ENCODE measurements at regions not wholly inside any gene's neighbourhood (a gene's known extent, or its start where the extent isn't known, plus 50 kb on each side); places are given as distances from the start of the nearest gene placed in this dataset.

DNA sequence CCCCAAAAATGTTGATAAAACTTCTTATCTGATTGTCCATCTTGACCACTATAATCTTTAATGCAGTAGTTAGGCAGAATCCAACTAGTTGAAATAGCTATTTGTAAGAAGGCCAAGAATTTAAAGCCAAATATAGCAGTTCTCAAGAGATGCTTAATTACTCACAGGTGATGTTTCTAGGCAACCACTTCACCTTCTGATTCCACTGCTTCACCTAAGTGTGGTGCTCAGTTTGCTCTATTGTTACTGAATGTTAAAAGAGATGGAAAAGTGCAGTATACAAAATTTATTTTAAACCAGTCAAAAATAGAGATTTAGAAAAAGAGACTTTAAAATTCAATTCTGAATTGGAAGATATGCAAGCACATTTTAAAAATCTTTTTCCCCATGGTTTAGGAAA, 539.4 kb downstream of the ZNF804A start:
- ATAC-seq: no peak
- TF ChIP-seq RARB (CRISPR knock-in tag; IDR thresholded peaks at IDR 0.05) (no peak), ZNF70 (CRISPR knock-in tag; IDR thresholded peaks at IDR 0.05) (no peak), ZNF8 (CRISPR knock-in tag; IDR thresholded peaks at IDR 0.05) (no peak), CSDC2 (CRISPR knock-in tag; IDR thresholded peaks at IDR 0.05) (no peak), GLIS3 (CRISPR knock-in tag; IDR thresholded peaks at IDR 0.05) (no peak), ARNTL (CRISPR knock-in tag; IDR thresholded peaks at IDR 0.05; ENCODE audit: borderline replicate concordance, low read depth) (no peak), ZFP30 (CRISPR knock-in tag; IDR thresholded peaks at IDR 0.05) (no peak), ZNF565 (CRISPR knock-in tag; conservative IDR thresholded peaks at IDR 0.05; ENCODE audit: low read depth) (no peak), ISL1 (CRISPR knock-in tag; IDR thresholded peaks at IDR 0.05) (no peak), TCF4 (CRISPR knock-in tag; IDR thresholded peaks at IDR 0.05; ENCODE audit: borderline replicate concordance) (no peak), PPARA (CRISPR knock-in tag; IDR thresholded peaks at IDR 0.05; ENCODE audit: borderline replicate concordance) (no peak)
- TF ChIP-seq, protein P1, sequence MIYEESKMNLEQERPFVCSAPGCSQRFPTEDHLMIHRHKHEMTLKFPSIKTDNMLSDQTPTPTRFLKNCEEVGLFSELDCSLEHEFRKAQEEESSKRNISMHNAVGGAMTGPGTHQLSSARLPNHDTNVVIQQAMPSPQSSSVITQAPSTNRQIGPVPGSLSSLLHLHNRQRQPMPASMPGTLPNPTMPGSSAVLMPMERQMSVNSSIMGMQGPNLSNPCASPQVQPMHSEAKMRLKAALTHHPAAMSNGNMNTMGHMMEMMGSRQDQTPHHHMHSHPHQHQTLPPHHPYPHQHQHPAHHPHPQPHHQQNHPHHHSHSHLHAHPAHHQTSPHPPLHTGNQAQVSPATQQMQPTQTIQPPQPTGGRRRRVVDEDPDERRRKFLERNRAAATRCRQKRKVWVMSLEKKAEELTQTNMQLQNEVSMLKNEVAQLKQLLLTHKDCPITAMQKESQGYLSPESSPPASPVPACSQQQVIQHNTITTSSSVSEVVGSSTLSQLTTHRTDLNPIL (CRISPR knock-in tag; IDR thresholded peaks at IDR 0.05; ENCODE audit: low read depth): no peak
- TF ChIP-seq, protein P2, sequence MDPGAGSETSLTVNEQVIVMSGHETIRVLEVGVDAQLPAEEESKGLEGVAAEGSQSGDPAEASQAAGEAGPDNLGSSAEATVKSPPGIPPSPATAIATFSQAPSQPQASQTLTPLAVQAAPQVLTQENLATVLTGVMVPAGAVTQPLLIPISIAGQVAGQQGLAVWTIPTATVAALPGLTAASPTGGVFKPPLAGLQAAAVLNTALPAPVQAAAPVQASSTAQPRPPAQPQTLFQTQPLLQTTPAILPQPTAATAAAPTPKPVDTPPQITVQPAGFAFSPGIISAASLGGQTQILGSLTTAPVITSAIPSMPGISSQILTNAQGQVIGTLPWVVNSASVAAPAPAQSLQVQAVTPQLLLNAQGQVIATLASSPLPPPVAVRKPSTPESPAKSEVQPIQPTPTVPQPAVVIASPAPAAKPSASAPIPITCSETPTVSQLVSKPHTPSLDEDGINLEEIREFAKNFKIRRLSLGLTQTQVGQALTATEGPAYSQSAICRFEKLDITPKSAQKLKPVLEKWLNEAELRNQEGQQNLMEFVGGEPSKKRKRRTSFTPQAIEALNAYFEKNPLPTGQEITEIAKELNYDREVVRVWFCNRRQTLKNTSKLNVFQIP (CRISPR knock-in tag; IDR thresholded peaks at IDR 0.05; ENCODE audit: borderline replicate concordance, low read depth): no peak
- TF ChIP-seq, protein P3, sequence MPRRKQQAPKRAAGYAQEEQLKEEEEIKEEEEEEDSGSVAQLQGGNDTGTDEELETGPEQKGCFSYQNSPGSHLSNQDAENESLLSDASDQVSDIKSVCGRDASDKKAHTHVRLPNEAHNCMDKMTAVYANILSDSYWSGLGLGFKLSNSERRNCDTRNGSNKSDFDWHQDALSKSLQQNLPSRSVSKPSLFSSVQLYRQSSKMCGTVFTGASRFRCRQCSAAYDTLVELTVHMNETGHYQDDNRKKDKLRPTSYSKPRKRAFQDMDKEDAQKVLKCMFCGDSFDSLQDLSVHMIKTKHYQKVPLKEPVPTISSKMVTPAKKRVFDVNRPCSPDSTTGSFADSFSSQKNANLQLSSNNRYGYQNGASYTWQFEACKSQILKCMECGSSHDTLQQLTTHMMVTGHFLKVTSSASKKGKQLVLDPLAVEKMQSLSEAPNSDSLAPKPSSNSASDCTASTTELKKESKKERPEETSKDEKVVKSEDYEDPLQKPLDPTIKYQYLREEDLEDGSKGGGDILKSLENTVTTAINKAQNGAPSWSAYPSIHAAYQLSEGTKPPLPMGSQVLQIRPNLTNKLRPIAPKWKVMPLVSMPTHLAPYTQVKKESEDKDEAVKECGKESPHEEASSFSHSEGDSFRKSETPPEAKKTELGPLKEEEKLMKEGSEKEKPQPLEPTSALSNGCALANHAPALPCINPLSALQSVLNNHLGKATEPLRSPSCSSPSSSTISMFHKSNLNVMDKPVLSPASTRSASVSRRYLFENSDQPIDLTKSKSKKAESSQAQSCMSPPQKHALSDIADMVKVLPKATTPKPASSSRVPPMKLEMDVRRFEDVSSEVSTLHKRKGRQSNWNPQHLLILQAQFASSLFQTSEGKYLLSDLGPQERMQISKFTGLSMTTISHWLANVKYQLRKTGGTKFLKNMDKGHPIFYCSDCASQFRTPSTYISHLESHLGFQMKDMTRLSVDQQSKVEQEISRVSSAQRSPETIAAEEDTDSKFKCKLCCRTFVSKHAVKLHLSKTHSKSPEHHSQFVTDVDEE (CRISPR knock-in tag; IDR thresholded peaks at IDR 0.05): no peak
- TF ChIP-seq, protein P4, sequence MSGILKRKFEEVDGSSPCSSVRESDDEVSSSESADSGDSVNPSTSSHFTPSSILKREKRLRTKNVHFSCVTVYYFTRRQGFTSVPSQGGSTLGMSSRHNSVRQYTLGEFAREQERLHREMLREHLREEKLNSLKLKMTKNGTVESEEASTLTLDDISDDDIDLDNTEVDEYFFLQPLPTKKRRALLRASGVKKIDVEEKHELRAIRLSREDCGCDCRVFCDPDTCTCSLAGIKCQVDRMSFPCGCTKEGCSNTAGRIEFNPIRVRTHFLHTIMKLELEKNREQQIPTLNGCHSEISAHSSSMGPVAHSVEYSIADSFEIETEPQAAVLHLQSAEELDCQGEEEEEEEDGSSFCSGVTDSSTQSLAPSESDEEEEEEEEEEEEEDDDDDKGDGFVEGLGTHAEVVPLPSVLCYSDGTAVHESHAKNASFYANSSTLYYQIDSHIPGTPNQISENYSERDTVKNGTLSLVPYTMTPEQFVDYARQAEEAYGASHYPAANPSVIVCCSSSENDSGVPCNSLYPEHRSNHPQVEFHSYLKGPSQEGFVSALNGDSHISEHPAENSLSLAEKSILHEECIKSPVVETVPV (CRISPR knock-in tag; IDR thresholded peaks at IDR 0.05): no peak

DNA sequence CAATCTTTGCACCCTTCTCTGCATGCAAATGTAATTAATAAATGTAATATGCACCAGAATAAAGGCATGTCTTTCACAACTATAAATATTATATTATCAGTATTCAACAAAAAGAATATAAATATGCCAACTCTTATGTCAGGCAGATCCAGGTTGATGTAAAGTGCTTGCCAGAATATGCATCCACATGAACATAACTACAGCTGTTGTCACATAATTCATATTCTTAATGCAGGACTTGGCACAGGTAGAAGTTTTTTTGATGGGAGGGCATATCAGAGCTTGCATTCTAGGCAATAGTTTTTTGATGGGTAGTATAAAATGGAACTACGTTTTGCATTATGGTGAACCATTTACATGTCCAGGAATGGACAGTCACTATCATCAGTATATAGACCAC, 544.3 kb downstream of the ZNF804A start:
- TF ChIP-seq, protein P3 (CRISPR knock-in tag; IDR thresholded peaks at IDR 0.05): no peak
- peak; percentile 28; the same call in 1 of the 2 replicates for TF ChIP-seq ISL1 (CRISPR knock-in tag; IDR thresholded peaks at IDR 0.05)
- no peak for ATAC-seq

DNA sequence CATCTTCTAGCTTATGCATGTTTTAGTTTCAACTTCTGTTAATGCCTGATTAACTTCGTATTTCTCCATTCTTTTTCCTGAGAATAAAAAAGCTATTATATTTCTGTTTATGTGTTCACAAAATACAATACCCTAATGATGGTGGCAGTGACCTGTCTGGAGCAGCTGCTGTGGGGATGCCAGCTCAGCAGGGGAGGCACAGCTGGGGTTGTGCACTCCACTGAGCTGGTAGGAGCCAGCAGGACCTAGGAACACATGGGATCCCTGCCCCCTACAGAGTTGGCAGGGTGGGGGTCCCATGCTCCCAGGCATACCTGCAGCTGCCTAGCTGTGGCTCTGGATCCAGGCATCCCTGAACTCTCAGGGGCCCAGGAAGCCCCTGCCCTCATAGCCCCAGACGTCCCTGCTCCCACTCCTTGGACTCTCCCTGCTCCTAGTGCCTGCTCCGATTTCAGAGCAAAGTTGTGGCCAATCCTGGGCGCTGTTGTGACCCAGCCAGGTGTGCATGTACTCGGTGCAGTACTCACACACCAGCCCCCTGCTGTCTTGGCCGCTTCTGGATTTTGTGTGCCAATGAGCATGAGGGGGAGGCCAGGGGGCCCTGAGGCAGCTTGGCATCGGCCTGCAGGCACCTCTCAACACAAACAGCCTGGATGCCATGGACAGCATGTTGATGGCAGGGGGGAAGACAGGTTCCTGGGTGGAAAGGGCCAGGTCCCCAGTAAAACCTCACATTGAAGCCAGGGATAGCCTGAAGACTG, 546.0 kb downstream of the ZNF804A start:
- TF ChIP-seq ZNF8 (CRISPR knock-in tag; IDR thresholded peaks at IDR 0.05) (no peak), ARNTL (CRISPR knock-in tag; IDR thresholded peaks at IDR 0.05; ENCODE audit: borderline replicate concordance, low read depth) (no peak), TCF4 (CRISPR knock-in tag; IDR thresholded peaks at IDR 0.05; ENCODE audit: borderline replicate concordance) (no peak), ZFP3 (CRISPR knock-in tag; IDR thresholded peaks at IDR 0.05) (no peak), ZFP30 (CRISPR knock-in tag; IDR thresholded peaks at IDR 0.05) (no peak), ZNF70 (CRISPR knock-in tag; IDR thresholded peaks at IDR 0.05) (no peak), GLIS3 (CRISPR knock-in tag; IDR thresholded peaks at IDR 0.05) (no peak), ESRRG (CRISPR knock-in tag; IDR thresholded peaks at IDR 0.05) (no peak), TOX (CRISPR knock-in tag; IDR thresholded peaks at IDR 0.05; ENCODE audit: borderline replicate concordance) (no peak), BACH2 (CRISPR knock-in tag; IDR thresholded peaks at IDR 0.05; ENCODE audit: borderline replicate concordance) (no peak)
- TF ChIP-seq, protein P4 (CRISPR knock-in tag; IDR thresholded peaks at IDR 0.05): no peak
- TF ChIP-seq, protein P5, sequence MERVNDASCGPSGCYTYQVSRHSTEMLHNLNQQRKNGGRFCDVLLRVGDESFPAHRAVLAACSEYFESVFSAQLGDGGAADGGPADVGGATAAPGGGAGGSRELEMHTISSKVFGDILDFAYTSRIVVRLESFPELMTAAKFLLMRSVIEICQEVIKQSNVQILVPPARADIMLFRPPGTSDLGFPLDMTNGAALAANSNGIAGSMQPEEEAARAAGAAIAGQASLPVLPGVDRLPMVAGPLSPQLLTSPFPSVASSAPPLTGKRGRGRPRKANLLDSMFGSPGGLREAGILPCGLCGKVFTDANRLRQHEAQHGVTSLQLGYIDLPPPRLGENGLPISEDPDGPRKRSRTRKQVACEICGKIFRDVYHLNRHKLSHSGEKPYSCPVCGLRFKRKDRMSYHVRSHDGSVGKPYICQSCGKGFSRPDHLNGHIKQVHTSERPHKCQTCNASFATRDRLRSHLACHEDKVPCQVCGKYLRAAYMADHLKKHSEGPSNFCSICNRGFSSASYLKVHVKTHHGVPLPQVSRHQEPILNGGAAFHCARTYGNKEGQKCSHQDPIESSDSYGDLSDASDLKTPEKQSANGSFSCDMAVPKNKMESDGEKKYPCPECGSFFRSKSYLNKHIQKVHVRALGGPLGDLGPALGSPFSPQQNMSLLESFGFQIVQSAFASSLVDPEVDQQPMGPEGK (CRISPR knock-in tag; IDR thresholded peaks at IDR 0.05; ENCODE audit: borderline replicate concordance): no peak
- TF ChIP-seq, protein P2 (CRISPR knock-in tag; IDR thresholded peaks at IDR 0.05; ENCODE audit: borderline replicate concordance, low read depth): no peak
- no peak for ATAC-seq

Data from SK-N-SH treated with all-trans-retinoic acid at 6 μM for 48 hours (cell line).